ENCODE measurements at regions not wholly inside any gene's neighbourhood (a gene's known extent, or its start where the extent isn't known, plus 50 kb on each side); places are given as distances from the start of the nearest gene placed in this dataset.

DNA sequence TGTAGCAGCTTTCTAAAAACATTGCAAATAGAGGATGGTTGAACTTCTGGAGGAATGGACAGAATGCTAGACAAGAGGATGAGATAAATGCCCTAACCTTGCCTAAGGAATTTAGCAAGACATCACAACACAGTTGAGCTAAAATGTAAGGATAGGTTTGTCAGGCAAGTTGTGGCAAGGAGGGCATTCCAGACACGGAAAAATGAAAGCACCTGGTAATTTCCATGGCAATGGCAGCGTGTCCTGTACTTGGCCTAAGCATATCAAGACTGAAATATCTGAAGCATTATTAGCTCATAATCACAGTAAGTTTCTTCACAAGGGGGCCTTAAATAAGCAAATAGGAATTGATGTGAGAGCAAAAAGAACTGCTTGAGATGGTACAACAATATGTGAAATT is 105.1 kb upstream of the USP25 start:
- Histone ChIP-seq H2AK5ac (ENCODE audit: insufficient read length, low read length) (no peak overlapping the region), H4K5ac (ENCODE audit: insufficient read length, low read depth, low read length) (no peak overlapping the region), H3K9ac (ENCODE audit: extremely low read depth, insufficient read length, low read length) (no peak overlapping the region), H3K4me1 (ENCODE audit: insufficient read depth, low read length) (no peaks in the 10 kb centered on the region), H3K14ac (ENCODE audit: insufficient read depth, low read length) (no peak overlapping the region), H3K4me2 (ENCODE audit: insufficient read depth, insufficient read length, low read length) (no peak overlapping the region), H2BK15ac (ENCODE audit: low read depth, low read length) (no peak overlapping the region), H3K27ac (ENCODE audit: insufficient read length, low read depth, low read length) (no peak overlapping the region), H3K9me3 (ENCODE audit: control insufficient read depth, low read depth, low read length) (no peaks in the 10 kb centered on the region), H3K79me2 (ENCODE audit: insufficient read depth, low read length) (no peaks in the 10 kb centered on the region), H3T11ph (ENCODE audit: low read length) (no peak overlapping the region), H3K79me1 (ENCODE audit: insufficient read depth, low read depth, low read length, poor library complexity, severe bottlenecking) (no peaks in the 10 kb centered on the region), H4K20me1 (ENCODE audit: control insufficient read depth, insufficient read depth, insufficient read length) (no peaks in the 10 kb centered on the region), H3K23me2 (ENCODE audit: insufficient read length, low read depth, low read length, poor library complexity, severe bottlenecking) (no peaks in the 10 kb centered on the region), H3K27me3 (ENCODE audit: insufficient read depth, low read length) (no peaks in the 10 kb centered on the region), H2BK20ac (ENCODE audit: low read depth, low read length, poor library complexity, severe bottlenecking) (no peak overlapping the region), H3K56ac (ENCODE audit: insufficient read length, low read depth, low read length) (no peak overlapping the region), H4K8ac (replicated peaks; ENCODE audit: insufficient read length, low read depth, low read length) (no peak overlapping the region), H2BK120ac (ENCODE audit: low read depth, low read length, poor library complexity, severe bottlenecking) (no peak overlapping the region), H3K23ac (ENCODE audit: insufficient read length, low read depth, low read length) (no peak overlapping the region), H3K4ac (ENCODE audit: low read depth, low read length) (no peak overlapping the region), H2AFZ (ENCODE audit: low read length) (no peak overlapping the region), H4K91ac (ENCODE audit: insufficient read length, low read depth, low read length) (no peak overlapping the region), H3K18ac (ENCODE audit: insufficient read length, low read depth, low read length) (no peak overlapping the region), H2BK12ac (ENCODE audit: insufficient read length, low read depth, low read length) (no peak overlapping the region), H2BK5ac (ENCODE audit: insufficient read length, low read length) (no peak overlapping the region)
- no peak overlapping the region for H3K4me3 Mint-ChIP-seq
- no peaks in the 10 kb centered on the region for H3K36me3 Mint-ChIP-seq (ENCODE audit: insufficient read depth in 1 of 3, low read depth in 3 of 3)
- TF ChIP-seq, protein P1, sequence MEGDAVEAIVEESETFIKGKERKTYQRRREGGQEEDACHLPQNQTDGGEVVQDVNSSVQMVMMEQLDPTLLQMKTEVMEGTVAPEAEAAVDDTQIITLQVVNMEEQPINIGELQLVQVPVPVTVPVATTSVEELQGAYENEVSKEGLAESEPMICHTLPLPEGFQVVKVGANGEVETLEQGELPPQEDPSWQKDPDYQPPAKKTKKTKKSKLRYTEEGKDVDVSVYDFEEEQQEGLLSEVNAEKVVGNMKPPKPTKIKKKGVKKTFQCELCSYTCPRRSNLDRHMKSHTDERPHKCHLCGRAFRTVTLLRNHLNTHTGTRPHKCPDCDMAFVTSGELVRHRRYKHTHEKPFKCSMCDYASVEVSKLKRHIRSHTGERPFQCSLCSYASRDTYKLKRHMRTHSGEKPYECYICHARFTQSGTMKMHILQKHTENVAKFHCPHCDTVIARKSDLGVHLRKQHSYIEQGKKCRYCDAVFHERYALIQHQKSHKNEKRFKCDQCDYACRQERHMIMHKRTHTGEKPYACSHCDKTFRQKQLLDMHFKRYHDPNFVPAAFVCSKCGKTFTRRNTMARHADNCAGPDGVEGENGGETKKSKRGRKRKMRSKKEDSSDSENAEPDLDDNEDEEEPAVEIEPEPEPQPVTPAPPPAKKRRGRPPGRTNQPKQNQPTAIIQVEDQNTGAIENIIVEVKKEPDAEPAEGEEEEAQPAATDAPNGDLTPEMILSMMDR (conservative IDR thresholded peaks at IDR 0.05), result no peak
- H3K9me3 Mint-ChIP-seq, result no peaks in the 10 kb centered on the region
- no CpG with 5 or more reads among the region's 2 CpGs for WGBS (ENCODE audit: extremely low coverage, insufficient read length, low lambda C conversion rate)
- no peak for DNase-seq
- H3K27me3 Mint-ChIP-seq (ENCODE audit: low read depth), result no peaks in the 10 kb centered on the region
- H3K4me1 Mint-ChIP-seq, result peaks cover 5 to 10% of the 10 kb centered on the region in 2 experiments
- H3K27ac Mint-ChIP-seq, result no peak overlapping the region
